NCI-H2227 (cell line): ENCODE measurements at regions not wholly inside any gene's neighbourhood (a gene's known extent, or its start where the extent isn't known, plus 50 kb on each side); places are given as distances from the start of the nearest gene placed in this dataset.

ENCODE experiments used
- DNase-seq: peaks from one replicate; lab custom pipeline; 2025; ENCODE audit not compliant: unreplicated experiment; lab: John Stamatoyannopoulos, UW

GRCh38 chr5:159838551-159839222 lies 77.6 kb upstream of the ADRA1B start:
- no peak for DNase-seq

- DNase-seq: no peak
These were observed 71.8 kb upstream of the ADRA1B start for GRCh38 chr5:159844267-159845121.

- no peak for DNase-seq
These were observed 66.7 kb upstream of the ADRA1B start for GRCh38 chr5:159849437-159850083.

GRCh38 chr5:159850160-159850559 lies 66.1 kb upstream of the ADRA1B start:
- DNase-seq: no peak

- no peak for DNase-seq
These were observed 65.2 kb upstream of the ADRA1B start for GRCh38 chr5:159851053-159851452.

GRCh38 chr5:159854916-159855315 lies 61.4 kb upstream of the ADRA1B start:
- no peak for DNase-seq

- no peak for DNase-seq
These were observed 60.6 kb upstream of the ADRA1B start for GRCh38 chr5:159855476-159856191.

- DNase-seq: no peak
These were observed 57.4 kb upstream of the ADRA1B start for GRCh38 chr5:159858871-159859270.

GRCh38 chr5:159861086-159861485 lies 55.2 kb upstream of the ADRA1B start:
- no peak for DNase-seq

- DNase-seq: no peak
These were observed 51.2 kb upstream of the ADRA1B start for GRCh38 chr5:159864885-159865691.

- DNase-seq: no peak
These were observed 50.2 kb upstream of the ADRA1B start for GRCh38 chr5:159866093-159866492.
